Esophagus muscularis mucosa (tissue), 4 donors: ENCODE measurements at regions not wholly inside any gene's neighbourhood (a gene's known extent, or its start where the extent isn't known, plus 50 kb on each side); places are given as distances from the start of the nearest gene placed in this dataset.

ENCODE experiments used
- CTCF ChIP-seq, 3 experiments: fragments of 200-600 bp in 2 of 3; fragments of 450-650 bp in 1 of 3; sonication (generic) in 2 of 3; IDR thresholded peaks; one replicate each; pipeline ENCODE4 v1.5.1; 2017 to 2019; ENCODE audit warnings: antibody characterized with exemption in 3 of 3, mild to moderate bottlenecking in 2 of 3, moderate library complexity in 1 of 3
- EP300 ChIP-seq: sonication (generic); formaldehyde crosslinking; IDR thresholded peaks from one replicate; pipeline ENCODE4 v1.6.1; 2017; ENCODE audit warnings: antibody characterized with exemption
- POLR2A ChIP-seq: fragments of 450-650 bp; IDR thresholded peaks from one replicate; pipeline ENCODE4 v1.6.1; 2017; ENCODE audit warnings: antibody characterized with exemption, moderate library complexity, mild to moderate bottlenecking, low read depth

GRCh38 chr3:18546632-18547031 is 121.5 kb upstream of the SATB1 start:
- TF ChIP-seq CTCF (IDR thresholded peaks at IDR 0.05): no peak
- TF ChIP-seq POLR2A: no peak
- no peak for TF ChIP-seq EP300
